ENCODE measurements at regions not wholly inside any gene's neighbourhood (a gene's known extent, or its start where the extent isn't known, plus 50 kb on each side); places are given as distances from the start of the nearest gene placed in this dataset.

DNA sequence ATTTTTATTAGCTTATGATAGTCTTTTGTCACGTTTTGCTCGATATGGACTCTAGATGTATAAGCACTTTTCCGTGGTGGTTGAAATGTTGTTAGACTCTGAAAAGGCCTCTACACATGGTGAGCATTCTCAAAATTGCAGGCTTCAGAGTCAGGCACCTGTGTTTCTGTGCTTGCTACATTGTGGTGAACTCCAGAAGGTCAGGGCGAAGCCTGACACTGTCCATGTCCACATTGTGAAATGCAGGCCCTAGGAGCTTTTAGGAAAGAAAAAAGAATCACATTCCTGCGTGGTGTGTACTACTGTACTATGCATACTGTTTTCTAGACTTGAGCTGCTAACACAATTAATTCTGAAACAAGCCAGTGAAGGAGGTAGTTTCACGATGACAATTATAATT is 86.3 kb downstream of the HS3ST1 start:
- DNase-seq (ENCODE audit: low spot score) = no peak

DNA sequence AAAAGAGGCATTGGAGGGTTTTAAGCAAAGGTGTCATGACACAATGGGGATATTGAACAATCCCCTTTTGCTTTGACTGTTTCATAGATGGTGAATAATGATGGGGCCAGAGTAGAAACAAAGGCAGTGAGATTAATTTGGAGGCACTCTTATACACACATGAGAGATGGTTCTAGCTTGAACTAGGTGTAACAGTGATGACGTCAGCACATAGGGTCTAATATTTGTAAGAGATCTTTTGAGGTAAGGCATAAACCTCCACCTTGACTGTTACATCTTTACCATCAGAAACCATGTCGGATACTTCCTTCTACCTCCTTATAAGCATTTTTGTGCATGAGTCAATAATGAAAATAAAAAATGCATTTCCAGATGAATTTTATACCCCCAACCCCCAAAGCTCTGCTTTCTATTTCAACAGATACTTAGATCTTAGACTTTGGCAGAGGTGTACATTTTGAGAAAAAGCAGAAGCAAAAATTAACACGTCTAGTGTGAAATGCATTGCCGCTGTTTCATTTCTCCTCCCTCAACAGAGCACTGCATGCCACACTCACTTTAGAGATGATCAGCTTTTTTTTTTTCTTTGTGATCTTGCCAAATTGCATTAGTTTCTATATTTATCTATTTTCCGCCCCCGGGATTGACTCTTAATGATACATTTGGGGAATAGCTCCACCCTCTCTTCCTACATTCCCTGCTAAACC is 87.2 kb downstream of the HS3ST1 start:
- no peak for DNase-seq (ENCODE audit: low spot score)

DNA sequence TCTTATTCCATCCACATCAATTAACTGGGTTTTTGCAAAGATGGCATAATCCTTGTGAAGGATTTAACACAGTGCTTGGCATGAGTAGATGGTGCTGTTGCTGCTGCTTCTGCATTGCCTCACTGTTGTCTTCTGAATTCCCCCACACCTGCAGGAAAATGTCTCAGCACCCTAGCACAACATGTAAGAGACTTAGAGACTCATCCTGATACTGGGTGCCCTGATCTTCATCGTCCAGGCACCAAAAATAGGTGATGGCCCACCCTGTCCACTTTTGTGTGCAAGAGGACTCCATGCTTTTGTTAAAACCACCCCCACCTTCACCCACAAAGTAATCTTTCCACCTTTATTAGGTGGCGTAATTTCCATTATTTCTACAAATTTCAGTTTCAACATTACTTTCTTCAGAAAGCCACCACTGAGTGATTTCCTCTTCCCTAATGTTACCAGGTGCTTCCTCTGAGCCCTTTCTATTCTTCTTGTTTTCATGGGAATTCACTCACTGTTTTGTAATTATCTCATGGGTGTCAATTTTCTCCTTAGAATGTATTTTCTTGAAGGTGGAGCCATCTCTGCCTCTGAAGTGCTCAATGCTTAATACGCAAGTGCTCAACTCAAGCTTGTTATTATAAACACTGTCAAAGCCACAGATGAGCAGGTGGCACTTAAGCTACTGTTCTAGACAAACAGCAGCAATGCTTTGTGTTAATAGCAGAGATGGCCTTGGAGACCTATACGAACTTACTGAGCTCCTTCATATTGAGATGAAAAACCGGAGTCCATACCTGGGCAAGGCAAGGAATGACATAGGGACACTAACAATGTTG is 89.5 kb downstream of the HS3ST1 start:
- no peak for DNase-seq (ENCODE audit: low spot score)

DNA sequence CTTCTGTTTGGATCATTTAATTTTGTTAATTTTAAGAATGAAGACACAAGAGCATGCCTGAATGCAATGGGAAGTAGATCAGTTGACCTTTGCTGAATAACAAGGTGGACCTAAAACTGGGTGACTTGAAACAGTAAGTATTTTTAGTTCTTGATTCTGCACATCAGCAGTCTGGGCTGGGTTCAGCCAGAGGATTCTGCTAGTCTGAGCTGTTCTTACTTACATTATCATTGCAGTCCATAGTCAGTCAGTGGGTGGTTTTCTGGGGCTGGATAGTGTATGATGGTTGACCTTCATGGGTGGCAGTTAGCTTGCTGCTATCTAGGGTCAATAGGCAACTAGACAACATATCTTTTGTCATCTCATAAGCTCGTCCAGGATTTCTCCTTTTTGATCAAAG is 91.4 kb downstream of the HS3ST1 start:
- no peak for DNase-seq (ENCODE audit: low spot score)

DNA sequence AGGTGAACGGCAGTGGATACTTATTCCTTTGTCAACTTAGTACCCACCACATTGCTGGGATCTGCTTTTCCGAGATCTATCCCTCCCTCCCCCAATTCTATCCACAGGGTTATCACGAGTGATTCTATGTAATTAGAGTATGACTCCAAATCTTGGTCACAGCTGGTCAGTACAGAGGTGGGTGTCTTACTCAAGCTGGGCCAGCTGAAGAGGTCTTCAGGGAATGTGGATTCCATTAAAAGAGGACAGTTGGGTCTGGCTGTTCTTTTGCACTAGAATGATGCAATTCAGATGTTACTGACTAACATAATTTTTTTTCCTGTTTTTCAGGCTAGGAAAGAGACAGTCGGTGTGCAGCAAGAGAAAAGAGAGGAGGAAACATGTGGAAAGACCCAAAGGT is 92.3 kb downstream of the HS3ST1 start:
- DNase-seq (ENCODE audit: low spot score) = no peak

DNA sequence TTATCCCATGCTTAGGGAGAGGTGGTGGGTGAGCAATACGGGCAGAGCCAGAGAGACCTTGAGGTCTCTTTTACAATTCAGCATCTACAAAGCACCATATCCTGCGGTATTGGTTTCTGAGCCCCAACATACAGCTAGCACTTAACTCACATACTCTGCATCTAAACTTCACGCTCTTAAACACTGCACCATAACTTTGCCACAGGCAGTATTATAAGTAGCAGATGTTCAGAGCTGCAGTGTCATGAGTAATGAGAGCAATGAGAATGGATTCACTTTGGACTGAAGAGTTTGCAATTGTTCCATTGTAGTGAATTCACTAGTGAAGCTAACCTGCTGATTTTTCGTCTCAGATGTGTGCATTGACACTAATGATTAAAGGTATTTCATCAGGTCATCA is 93.8 kb downstream of the HS3ST1 start:
- DNase-seq (ENCODE audit: low spot score) = no peak

DNA sequence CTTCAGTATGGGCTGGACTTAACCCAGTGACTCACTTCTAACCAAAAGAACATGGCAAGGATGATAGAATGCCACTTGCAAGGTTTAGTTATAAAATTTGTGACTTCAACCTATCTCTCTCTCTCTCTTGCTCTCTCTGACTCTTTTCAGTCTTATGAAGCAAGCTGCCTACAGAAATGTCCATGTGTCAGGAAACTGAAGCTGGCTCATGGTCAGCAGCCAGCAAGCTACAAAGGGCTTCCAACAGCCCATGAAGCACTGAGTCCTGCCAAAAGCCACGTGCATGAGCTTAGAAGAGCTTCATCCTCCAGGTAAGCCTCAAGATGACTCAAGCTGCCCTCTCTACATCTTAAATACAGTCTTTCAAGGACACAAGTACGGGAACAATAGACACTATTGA is 100.3 kb downstream of the HS3ST1 start:
- no peak for DNase-seq (ENCODE audit: low spot score)

DNA sequence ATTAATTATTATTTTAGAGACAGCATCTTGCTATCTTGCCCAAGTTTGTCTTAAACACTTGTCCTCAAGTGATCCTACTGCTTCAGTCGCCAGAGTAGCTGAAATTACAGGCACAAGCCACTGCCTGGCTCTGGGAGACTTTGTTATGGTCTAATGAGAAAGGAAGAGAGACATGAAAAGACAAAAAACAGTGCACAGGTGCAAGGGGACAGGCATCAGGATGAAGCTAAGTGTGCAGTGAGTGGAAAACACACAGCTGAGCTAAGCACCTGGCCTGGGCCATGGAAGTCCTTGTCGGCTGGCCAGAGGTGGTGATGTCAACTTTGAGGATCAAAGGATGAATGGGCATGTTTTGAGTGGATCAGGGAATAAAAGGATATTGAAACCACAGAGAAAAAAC is 102.7 kb downstream of the HS3ST1 start:
- DNase-seq (ENCODE audit: low spot score) = no peak

DNA sequence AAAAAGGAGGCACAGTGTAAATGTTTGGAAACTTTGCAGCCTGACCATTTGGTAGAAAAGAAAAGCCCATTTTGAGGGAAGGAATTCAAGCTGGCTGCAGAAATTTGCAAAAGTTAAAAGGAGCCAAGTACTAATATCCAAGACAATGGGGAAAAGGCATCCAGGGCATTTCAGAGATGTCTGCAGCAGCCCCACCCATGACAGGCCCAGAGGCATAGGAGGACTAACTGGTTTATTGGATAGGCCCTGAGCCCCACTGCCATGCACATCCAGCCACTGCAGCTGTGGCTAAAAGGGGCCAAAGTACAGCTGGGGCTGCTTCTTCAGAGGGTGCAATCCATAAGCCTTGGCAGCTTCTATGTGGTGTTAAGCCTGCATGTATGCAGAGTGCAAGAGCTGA is 104.9 kb downstream of the HS3ST1 start:
- DNase-seq (ENCODE audit: low spot score) = no peak

DNA sequence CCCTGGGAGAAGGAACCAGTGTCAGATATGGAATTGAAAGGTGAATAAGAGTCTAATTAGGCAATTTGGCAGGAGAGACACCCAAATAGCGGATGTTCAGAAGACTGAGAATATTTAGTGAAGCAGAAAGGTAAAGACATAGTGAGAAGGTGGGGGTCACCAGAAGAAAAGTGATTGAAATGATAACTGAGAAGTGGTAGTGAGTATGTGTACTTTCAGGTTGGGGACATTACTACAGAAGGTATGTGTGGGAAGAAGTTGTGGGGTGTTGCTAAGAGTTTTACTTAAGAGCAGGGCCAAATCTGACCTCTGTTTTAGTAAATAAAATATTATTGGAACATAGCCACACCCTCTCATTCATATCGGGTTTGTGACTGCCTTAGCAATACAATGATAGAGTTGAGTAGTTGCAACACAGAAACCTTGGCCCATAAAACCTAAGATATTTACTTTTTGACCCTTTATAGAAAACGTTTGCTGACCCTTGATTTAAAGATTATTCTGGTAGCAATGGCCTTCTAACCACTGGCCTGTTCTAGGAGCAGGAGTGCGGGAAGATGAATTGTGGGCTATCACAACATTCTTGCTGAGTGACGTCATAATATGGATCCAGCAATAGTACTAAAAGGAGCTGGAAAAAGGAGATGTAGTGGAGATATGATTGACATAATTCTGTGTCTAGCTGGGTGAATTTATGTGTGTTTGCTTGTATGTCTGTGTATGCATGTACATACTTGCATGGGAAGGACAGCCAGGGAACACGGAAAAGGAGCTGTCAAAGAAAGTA is 115.3 kb downstream of the HS3ST1 start:
- DNase-seq (ENCODE audit: low spot score) = no peak

DNA sequence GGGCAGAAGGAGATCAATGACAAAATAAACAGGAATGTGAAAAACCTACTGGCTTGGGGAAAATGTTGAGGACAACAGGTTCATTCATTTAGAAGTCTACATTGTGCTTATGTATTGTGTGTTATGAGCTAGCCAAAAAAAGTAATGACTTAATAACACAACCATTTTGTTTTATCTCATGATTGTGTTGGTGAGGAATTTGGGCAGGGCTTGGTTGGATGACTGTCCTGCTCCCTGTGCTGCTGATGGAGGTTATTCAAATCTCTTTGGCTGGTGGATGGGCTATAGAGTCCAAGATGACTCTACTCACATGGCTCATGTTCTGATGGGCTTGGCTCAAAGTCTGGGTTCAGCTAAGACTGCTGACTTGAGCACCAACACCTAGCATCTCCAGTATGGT is 116.3 kb downstream of the HS3ST1 start:
- DNase-seq (ENCODE audit: low spot score) = no peak

DNA sequence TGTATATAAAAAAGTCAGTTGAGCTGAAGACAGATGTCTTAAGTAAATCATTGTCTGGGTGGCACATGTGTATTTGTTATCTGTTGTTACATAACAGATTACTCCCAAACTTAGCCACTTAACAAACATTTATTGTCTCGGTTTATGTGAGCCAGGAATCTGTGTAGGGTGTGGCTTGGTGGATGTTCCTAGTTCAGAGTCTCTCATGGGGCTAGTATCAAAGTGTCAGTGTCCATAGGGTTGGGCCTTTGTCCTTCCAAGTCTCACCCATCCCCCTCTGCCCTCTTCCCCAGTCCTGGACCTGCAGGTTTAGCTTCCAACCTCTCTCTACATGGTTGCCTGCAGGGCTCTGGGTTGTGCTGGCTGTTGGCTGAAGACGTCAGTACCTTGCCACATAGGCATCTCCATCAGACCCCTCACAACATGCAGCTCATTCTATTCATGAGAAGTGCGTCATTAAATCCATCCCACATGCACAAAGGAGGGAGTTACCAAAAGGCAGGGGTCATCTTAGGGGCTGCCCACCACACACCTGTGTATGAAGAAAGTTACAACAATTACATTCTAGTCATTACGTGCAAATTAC is 127.5 kb downstream of the HS3ST1 start:
- DNase-seq (ENCODE audit: low spot score) = no peak

DNA sequence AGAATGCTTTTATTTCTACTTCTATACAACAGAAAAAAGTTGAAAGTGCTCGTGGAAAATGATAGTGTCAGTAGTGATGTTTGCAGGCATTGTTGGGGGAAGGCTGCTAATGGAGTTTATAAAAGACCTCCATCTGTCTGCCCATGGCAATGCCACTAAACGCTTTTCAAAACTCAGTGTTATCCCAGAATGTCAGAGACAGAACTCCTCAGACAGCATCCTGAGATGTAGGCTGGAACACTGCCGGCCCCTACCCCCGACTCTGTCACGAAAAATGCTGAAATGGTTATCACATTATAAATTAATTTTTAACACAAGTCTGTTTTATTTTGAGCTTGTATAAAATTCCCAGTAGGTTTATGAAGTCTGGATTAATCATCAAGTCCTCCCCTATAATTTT is 128.9 kb downstream of the HS3ST1 start:
- DNase-seq (ENCODE audit: low spot score) = no peak

DNA sequence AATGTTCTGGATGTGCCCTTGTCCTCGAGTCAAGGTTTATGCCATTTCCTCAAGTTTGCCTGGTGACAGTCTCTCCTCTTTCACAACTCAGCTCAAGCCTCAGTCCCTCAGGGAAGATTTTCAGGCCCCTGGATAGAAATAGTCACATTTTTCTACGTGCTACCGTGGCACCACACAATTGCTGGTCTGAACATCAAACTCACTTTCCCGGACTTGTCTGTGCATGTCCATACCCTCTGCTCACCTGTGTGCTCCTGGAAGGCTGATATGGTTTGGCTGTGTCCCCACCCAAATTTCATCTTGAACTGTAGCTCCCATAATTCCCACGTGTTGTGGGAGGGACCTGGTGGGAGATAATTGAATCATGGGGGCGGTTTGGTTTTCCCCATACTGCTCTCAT is 129.7 kb downstream of the HS3ST1 start:
- DNase-seq (ENCODE audit: low spot score) = no peak

DNA sequence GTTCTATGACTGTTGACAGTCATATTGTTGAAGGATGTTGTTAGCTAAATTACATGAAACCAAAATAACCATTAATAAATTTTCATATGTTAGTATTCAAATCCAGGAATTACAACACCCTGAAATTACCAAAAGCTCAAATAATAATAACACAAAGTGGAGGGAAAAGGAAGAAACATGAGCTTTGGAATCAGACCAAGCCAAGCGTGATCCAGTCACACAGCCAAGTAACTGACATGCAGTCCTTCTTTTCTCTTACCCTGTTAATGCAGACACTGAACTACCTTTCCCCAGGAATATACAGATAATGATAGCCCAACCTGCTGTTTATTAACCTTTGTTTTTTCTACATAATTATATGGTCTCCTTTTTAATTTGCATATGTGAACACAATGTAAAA is 130.2 kb downstream of the HS3ST1 start:
- no peak for DNase-seq (ENCODE audit: low spot score)

DNA sequence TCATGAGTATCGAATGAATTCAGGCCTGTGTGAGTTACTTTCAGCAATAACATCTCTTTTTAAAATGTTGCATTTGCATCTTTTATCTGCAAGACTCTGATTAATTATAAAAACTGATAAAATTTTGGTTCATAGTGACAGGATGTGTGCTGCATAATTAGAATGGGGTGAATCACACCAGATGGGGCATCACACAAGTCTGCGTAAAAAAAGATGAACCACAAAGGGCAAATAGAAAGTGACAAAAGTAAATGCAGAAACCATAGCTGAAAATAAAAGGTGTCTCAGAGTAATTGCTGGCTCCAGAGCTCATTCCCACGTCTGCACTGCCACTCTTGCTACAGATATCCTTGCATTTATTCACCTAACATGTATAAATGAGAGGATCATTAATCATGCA is 131.1 kb downstream of the HS3ST1 start:
- DNase-seq (ENCODE audit: low spot score) = no peak

DNA sequence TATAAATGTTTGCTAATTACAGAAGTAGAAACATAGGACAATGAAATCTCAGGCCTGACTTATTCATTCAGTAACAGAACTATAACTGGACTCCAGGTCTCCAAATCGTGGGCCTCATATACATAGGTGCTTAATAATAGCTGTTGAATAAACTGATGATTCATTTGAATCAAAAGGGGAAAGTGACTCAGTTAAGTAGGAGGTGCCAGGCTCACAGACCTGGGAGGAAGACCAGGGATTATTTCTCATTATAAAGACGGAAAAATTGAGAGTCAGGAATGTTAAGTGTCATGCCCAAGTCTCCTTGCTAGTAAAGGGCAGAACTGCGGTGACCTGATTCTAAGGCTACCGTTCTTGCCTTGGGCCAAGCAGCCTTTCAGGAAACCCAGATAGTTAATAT is 131.5 kb downstream of the HS3ST1 start:
- no peak for DNase-seq (ENCODE audit: low spot score)

DNA sequence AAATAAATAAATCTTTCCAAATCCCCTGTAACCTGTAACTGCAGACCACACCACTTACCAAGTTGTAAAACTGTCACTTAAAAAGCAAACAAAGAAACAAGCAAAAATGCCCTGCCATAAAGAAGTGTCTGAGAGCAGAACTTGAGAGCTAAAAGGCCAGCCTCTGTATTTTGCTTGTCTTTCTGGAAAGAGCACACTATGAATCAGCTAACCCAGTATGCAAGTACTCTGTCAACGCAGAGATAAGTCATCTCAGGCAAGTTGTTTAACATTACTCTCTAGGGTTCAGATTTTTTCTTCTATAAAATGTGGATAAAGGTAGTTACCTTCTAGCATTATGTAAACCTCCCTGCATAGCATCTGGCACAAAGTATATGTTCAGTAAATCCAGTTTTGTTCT is 134.8 kb downstream of the HS3ST1 start:
- DNase-seq (ENCODE audit: low spot score) = no peak

DNA sequence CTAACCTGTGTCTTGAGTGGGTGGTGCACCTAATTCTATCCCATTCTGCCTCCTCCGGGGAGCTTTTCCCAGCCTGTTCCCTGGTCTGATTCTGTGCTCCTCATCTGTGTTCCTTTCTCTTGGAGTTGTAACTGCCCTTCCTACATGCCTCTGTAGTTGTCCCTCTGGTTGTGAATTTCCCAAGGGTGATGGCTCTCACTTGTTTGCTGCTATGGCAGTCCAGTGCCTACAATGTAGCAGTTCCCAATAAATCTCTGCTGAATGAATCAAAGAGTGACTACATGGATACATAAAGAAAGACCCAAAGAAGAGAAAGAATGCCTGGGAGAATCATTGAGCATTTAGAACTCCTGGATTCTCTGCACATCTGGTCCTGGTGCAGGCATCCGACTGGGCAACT is 141.6 kb downstream of the HS3ST1 start:
- DNase-seq (ENCODE audit: low spot score) = no peak

DNA sequence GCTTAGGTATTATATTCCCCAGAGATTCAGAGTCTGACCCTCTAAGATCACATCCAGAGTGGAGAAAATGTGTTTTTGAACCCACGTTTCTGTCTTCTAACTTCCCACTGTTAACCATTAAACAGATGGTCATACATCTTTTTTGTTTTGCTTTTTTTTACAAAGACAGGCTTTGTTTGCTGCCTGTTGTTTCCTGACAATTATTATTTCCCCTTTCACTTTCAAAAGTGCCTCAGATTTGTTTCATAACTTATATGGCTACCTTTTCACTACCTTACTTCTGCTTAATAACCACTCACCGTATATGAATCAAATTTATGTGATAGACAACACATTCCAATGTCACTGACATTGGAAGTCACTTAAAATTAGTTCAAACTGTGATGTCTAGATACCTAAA is 142.2 kb downstream of the HS3ST1 start:
- no peak for DNase-seq (ENCODE audit: low spot score)

DNA sequence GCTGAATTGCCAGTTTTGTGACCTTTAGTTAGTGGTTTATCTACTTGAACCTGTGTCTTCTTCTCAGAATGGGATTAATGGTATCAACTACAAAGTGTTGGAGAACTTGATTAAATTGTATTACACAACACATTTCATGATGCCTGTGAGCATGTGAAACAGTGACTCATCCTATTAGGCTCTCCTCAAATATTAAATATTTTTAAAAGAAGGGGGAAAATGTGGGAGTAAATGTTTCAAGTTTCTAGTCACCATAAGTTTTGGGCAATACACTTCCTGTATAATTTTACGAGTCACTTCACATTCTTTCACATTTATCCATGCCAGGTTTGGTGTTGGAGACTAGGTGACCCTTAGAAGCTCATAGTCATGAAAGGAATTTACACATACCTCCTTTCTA is 147.0 kb downstream of the HS3ST1 start:
- no peak for DNase-seq (ENCODE audit: low spot score)

DNA sequence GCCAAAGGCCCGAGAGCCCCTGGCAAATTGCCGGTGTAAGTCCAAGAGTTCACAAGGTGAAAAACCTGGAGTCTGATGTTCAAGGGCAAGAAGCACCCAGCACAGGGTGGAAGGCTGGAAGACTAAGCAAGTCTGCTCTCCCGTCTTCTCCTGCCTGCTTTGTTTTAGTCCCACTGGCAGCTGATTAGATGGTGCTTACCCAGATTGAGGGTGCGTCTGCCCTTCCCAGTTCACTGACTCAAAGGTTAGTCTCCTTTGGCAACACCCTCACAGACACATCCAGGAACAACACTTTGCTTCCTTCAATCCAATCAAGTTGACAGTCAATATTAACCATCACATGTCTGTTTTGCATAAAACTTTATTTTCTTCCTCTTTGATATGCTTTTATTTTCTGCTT is 157.4 kb downstream of the HS3ST1 start:
- no peak for DNase-seq (ENCODE audit: low spot score)

DNA sequence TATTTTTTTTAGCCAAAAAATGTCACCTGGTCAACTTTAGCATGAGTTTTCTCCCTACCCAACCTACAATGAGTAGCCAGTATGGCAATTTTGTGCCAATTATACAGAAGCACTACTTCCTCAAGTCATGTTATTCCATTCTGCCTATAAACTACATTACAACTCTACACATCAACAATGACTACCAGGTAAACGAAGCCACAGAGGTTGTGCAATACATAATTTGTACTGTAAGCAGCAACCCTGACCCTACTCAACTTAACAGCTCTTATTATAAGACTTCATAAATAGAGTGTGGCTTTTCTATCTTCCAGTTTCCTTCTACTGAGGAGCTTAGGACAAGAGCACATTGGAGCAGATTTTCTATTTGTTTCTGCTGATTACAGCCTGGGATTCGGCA is 160.5 kb downstream of the HS3ST1 start:
- DNase-seq (ENCODE audit: low spot score) = no peak

All from left forelimb (tissue), 1 donor.